ENCODE measurements at regions not wholly inside any gene's neighbourhood (a gene's known extent, or its start where the extent isn't known, plus 50 kb on each side); places are given as distances from the start of the nearest gene placed in this dataset.

- H3K4me1 Mint-ChIP-seq = no peaks in the 10 kb centered on the region
- no peaks in the 10 kb centered on the region for H3K36me3 Mint-ChIP-seq
- peak overlapping the region in 1 of 2 donors; percentile 6 for H3K4me3 Mint-ChIP-seq
- intact Hi-C loops (cut with micrococcal nuclease) = no loop called here
- Histone ChIP-seq H3K9ac (ENCODE audit: insufficient read depth, low read length, poor library complexity, severe bottlenecking) (no peak overlapping the region), H3K4me3 (replicated peaks in 1 of 3; ENCODE audit: low read depth in 2 of 3, low read length in 3 of 3) (no peak overlapping the region), H3K36me3 (replicated peaks in 1 of 2; ENCODE audit: control insufficient read depth in 1 of 2, insufficient read depth in 2 of 2, low read length in 2 of 2) (no peaks in the 10 kb centered on the region), H3K4me1 (ENCODE audit: control insufficient read depth in 1 of 2, insufficient read depth in 2 of 2, low read length in 2 of 2) (no peaks in the 10 kb centered on the region), H2AFZ (ENCODE audit: insufficient read depth, low read depth, low read length, poor library complexity, severe bottlenecking) (no peak overlapping the region), H4K20me1 (ENCODE audit: insufficient read depth, low read length) (no peaks in the 10 kb centered on the region), H3K27me3 (ENCODE audit: control insufficient read depth in 2 of 2, insufficient read depth in 2 of 2, low read length in 2 of 2) (peaks cover 3 to 6% of the 10 kb centered on the region in 2 donors), H3K27ac (ENCODE audit: low read depth in 1 of 2, low read length in 2 of 2) (no peak overlapping the region), H3K4me2 (replicated peaks; ENCODE audit: extremely low read depth, low read length, poor library complexity, severe bottlenecking) (no peak overlapping the region), H3K79me2 (ENCODE audit: insufficient read depth, low read length) (no peaks in the 10 kb centered on the region), H3K9me3 (replicated peaks in 1 of 2; ENCODE audit: control insufficient read depth in 1 of 2, insufficient read depth in 1 of 2, low read length in 2 of 2) (peaks cover 0 to 2% of the 10 kb centered on the region in 2 donors)
- no peak for TF ChIP-seq CTCF (IDR thresholded peaks at IDR 0.05)
- DNase-seq = no peak
- no peak overlapping the region for H3K27ac Mint-ChIP-seq
- peaks cover 2 to 16% (median 10%) of the 10 kb centered on the region in 3 donors for H3K27me3 Mint-ChIP-seq (ENCODE audit: low read depth in 3 of 3)
- no CpG with 5 or more reads among the region's 9 CpGs for WGBS (ENCODE audit: insufficient coverage)
- peaks cover 0 to 9% (median 5%) of the 10 kb centered on the region in 7 donors for H3K9me3 Mint-ChIP-seq
These were observed 282.9 kb downstream of the TSHZ3 start for GRCh38 chr19:31066385-31066784.

DNA sequence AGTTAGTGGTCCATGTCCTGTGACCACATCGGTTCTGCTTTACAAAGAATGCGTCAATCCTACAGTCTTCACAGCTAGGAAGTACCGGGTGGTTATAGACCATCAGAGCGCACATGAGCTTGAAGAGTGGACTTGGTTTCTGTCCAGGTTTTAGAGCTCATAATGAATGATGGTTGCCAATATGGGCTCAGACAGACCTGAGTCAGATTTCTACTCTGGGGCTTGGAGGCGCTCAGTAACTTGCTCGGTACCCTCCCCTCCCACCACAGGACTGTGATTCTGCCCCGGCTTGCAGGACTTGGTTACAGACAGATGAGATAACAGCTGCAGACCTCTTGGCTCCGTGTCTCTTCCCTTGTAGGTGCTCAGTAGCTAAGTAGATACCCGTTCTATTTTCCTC is 284.7 kb downstream of the TSHZ3 start:
- Histone ChIP-seq H4K20me1 (ENCODE audit: insufficient read depth, low read length) (no peaks in the 10 kb centered on the region), H3K9me3 (replicated peaks in 1 of 2; ENCODE audit: control insufficient read depth in 1 of 2, insufficient read depth in 1 of 2, low read length in 2 of 2) (peaks cover 2 to 4% of the 10 kb centered on the region in 2 donors), H3K79me2 (ENCODE audit: insufficient read depth, low read length) (no peaks in the 10 kb centered on the region), H3K4me1 (ENCODE audit: control insufficient read depth in 1 of 2, insufficient read depth in 2 of 2, low read length in 2 of 2) (no peaks in the 10 kb centered on the region), H3K9ac (ENCODE audit: insufficient read depth, low read length, poor library complexity, severe bottlenecking) (no peak overlapping the region), H3K4me2 (replicated peaks; ENCODE audit: extremely low read depth, low read length, poor library complexity, severe bottlenecking) (no peak overlapping the region), H3K27me3 (ENCODE audit: control insufficient read depth in 2 of 2, insufficient read depth in 2 of 2, low read length in 2 of 2) (no peaks in the 10 kb centered on the region), H3K27ac (ENCODE audit: low read depth in 1 of 2, low read length in 2 of 2) (no peak overlapping the region), H2AFZ (ENCODE audit: insufficient read depth, low read depth, low read length, poor library complexity, severe bottlenecking) (no peak overlapping the region), H3K4me3 (replicated peaks in 1 of 3; ENCODE audit: low read depth in 2 of 3, low read length in 3 of 3) (no peak overlapping the region), H3K36me3 (replicated peaks in 1 of 2; ENCODE audit: control insufficient read depth in 1 of 2, insufficient read depth in 2 of 2, low read length in 2 of 2) (no peaks in the 10 kb centered on the region)
- intact Hi-C loops (cut with micrococcal nuclease) = no loop called here
- peaks cover 1 to 7% (median 6%) of the 10 kb centered on the region in 3 donors for H3K27me3 Mint-ChIP-seq (ENCODE audit: low read depth in 3 of 3)
- no peak overlapping the region for H3K4me3 Mint-ChIP-seq
- no peaks in the 10 kb centered on the region for H3K36me3 Mint-ChIP-seq
- 80% methylated on average over 6 of the region's 9 CpGs for WGBS (ENCODE audit: insufficient coverage)
- DNase-seq = no peak
- H3K4me1 Mint-ChIP-seq = no peaks in the 10 kb centered on the region
- H3K27ac Mint-ChIP-seq = no peak overlapping the region
- peaks cover 3 to 12% (median 8%) of the 10 kb centered on the region in 7 donors for H3K9me3 Mint-ChIP-seq
- TF ChIP-seq CTCF (IDR thresholded peaks at IDR 0.05) = no peak
